ENCODE measurements at regions not wholly inside any gene's neighbourhood (a gene's known extent, or its start where the extent isn't known, plus 50 kb on each side); places are given as distances from the start of the nearest gene placed in this dataset.

DNA sequence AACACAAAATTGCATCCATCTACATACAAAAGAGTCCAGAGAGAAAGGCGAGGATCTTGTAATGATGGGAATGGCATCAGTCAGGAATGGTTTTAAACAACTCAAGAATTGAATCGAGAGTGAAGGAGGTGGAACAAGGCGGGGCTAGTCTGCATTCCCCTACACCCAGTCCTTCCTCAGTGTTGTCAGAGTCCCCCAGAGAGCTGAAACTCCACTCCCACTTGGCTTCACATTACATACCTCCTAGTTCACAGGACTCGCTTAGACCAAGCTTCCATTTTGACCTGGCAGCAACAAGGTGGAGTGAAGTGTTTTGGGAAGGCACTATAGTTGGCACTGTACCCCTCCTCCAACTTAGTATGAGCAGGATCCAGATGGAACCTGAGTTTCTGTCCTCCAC lies 1273.5 kb upstream of the CRIM1 start:
- DNase-seq (ENCODE audit: low read depth in 1 of 2, low spot score in 1 of 2) = no peak
- Histone ChIP-seq H3K27ac (replicated peaks) (no peak overlapping the region), H3K27me3 (ENCODE audit: insufficient read depth, poor library complexity, severe bottlenecking) (no peaks in the 10 kb centered on the region), H3K4me3 (replicated peaks; ENCODE audit: insufficient read depth, low read length) (no peak overlapping the region)
- TF ChIP-seq, protein P1, sequence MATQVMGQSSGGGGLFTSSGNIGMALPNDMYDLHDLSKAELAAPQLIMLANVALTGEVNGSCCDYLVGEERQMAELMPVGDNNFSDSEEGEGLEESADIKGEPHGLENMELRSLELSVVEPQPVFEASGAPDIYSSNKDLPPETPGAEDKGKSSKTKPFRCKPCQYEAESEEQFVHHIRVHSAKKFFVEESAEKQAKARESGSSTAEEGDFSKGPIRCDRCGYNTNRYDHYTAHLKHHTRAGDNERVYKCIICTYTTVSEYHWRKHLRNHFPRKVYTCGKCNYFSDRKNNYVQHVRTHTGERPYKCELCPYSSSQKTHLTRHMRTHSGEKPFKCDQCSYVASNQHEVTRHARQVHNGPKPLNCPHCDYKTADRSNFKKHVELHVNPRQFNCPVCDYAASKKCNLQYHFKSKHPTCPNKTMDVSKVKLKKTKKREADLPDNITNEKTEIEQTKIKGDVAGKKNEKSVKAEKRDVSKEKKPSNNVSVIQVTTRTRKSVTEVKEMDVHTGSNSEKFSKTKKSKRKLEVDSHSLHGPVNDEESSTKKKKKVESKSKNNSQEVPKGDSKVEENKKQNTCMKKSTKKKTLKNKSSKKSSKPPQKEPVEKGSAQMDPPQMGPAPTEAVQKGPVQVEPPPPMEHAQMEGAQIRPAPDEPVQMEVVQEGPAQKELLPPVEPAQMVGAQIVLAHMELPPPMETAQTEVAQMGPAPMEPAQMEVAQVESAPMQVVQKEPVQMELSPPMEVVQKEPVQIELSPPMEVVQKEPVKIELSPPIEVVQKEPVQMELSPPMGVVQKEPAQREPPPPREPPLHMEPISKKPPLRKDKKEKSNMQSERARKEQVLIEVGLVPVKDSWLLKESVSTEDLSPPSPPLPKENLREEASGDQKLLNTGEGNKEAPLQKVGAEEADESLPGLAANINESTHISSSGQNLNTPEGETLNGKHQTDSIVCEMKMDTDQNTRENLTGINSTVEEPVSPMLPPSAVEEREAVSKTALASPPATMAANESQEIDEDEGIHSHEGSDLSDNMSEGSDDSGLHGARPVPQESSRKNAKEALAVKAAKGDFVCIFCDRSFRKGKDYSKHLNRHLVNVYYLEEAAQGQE (IDR thresholded peaks at IDR 0.05; ENCODE audit: insufficient replicate concordance, low read depth) = no peak
- TF ChIP-seq CTCF (IDR thresholded peaks at IDR 0.05; ENCODE audit: insufficient read depth, low read length) = no peak
- no peak for TF ChIP-seq SPI1 (IDR thresholded peaks at IDR 0.05; ENCODE audit: borderline replicate concordance, low read depth)

GRCh38 chr2:35081622-35082015 lies 1274.0 kb upstream of the CRIM1 start:
- no peak for DNase-seq (ENCODE audit: low read depth in 1 of 2, low spot score in 1 of 2)
- no peak for TF ChIP-seq GABPA (IDR thresholded peaks at IDR 0.05; ENCODE audit: low read depth)
- TF ChIP-seq POLR2AphosphoS5 (IDR thresholded peaks at IDR 0.05; ENCODE audit: low read depth) = no peak
- Histone ChIP-seq H3K27me3 (ENCODE audit: insufficient read depth, poor library complexity, severe bottlenecking) (no peaks in the 10 kb centered on the region), H3K27ac (replicated peaks) (no peak overlapping the region), H3K4me3 (replicated peaks; ENCODE audit: insufficient read depth, low read length) (no peak overlapping the region)

- DNase-seq (ENCODE audit: low read depth in 1 of 2, low spot score in 1 of 2) = no peak
Observed at GRCh38 chr2:35081001-35081621, 1274.5 kb upstream of the CRIM1 start.

GRCh38 chr2:35080231-35080910 lies 1275.2 kb upstream of the CRIM1 start:
- no peak overlapping the region for H3K4me3 ChIP-seq (replicated peaks; ENCODE audit: insufficient read depth, low read length)
- H3K27ac ChIP-seq (replicated peaks) = no peak overlapping the region
- TF ChIP-seq CTCF (IDR thresholded peaks at IDR 0.05; ENCODE audit: insufficient read depth, low read length) = no peak
- no peak for TF ChIP-seq SPI1 (IDR thresholded peaks at IDR 0.05; ENCODE audit: borderline replicate concordance, low read depth)
- TF ChIP-seq, protein P1 (IDR thresholded peaks at IDR 0.05; ENCODE audit: insufficient replicate concordance, low read depth) = no peak
- TF ChIP-seq GABPA (IDR thresholded peaks at IDR 0.05; ENCODE audit: low read depth) = no peak
- TF ChIP-seq POLR2AphosphoS5 (IDR thresholded peaks at IDR 0.05; ENCODE audit: low read depth) = no peak
- no peaks in the 10 kb centered on the region for H3K27me3 ChIP-seq (ENCODE audit: insufficient read depth, poor library complexity, severe bottlenecking)
- no peak for DNase-seq (ENCODE audit: low read depth in 1 of 2, low spot score in 1 of 2)

More at GRCh38 chr2:35081001-35081621, 1274.5 kb upstream of the CRIM1 start:
- TF ChIP-seq GABPA (IDR thresholded peaks at IDR 0.05; ENCODE audit: low read depth) = no peak
- TF ChIP-seq, protein P1 (IDR thresholded peaks at IDR 0.05; ENCODE audit: insufficient replicate concordance, low read depth) = no peak
- TF ChIP-seq SPI1 (IDR thresholded peaks at IDR 0.05; ENCODE audit: borderline replicate concordance, low read depth) = no peak
- TF ChIP-seq POLR2AphosphoS5 (IDR thresholded peaks at IDR 0.05; ENCODE audit: low read depth) = no peak
- Histone ChIP-seq H3K4me3 (replicated peaks; ENCODE audit: insufficient read depth, low read length) (no peak overlapping the region), H3K27ac (replicated peaks) (no peak overlapping the region), H3K27me3 (ENCODE audit: insufficient read depth, poor library complexity, severe bottlenecking) (no peaks in the 10 kb centered on the region)

Measured in HL-60 (cell line).